Tibial artery (tissue), 4 donors: ENCODE measurements at regions not wholly inside any gene's neighbourhood (a gene's known extent, or its start where the extent isn't known, plus 50 kb on each side); places are given as distances from the start of the nearest gene placed in this dataset.

ENCODE experiments used
- DNase-seq, 2 donors: peaks; one replicate each; pipeline ENCODE4 v3.0.0-alpha.2; 2019
- H3K27ac ChIP-seq, 2 donors: fragments of 200-600 bp; sonication (generic) in 1 of 2; 1 replicate in 1 of 2; 2 replicates in 1 of 2; pipeline ENCODE4 v1.5.1; 2018 to 2019; ENCODE audit warnings: mild to moderate bottlenecking in 1 of 2
- H3K27me3 ChIP-seq, 2 donors: fragments of 200-600 bp; sonication (generic) in 1 of 2; one replicate each; pipeline versions ENCODE4 v1.5.1 to v1.6.0; 2016 to 2019
- H3K36me3 ChIP-seq, 3 donors: fragments of 200-600 bp; sonication (generic) in 2 of 3; one replicate each; pipeline ENCODE4 v1.5.1; 2016 to 2019; ENCODE audit warnings: mild to moderate bottlenecking in 2 of 3
- H3K4me1 ChIP-seq, 4 donors: fragments of 200-600 bp; sonication (generic) in 2 of 4; 1 replicate in 3 of 4; 2 replicates in 1 of 4; pipeline ENCODE4 v1.5.1; 2016 to 2019
- H3K4me3 ChIP-seq, 2 donors: fragments of 200-600 bp; sonication (generic) in 1 of 2; 1 replicate in 1 of 2; 2 replicates in 1 of 2; pipeline ENCODE4 v1.5.1; 2018 to 2019; ENCODE audit warnings: mild to moderate bottlenecking in 2 of 2
- H3K9me3 ChIP-seq, 3 donors: fragments of 200-600 bp; sonication (generic) in 1 of 3; one replicate each; pipeline ENCODE4 v1.5.1; 2016 to 2019
- intact Hi-C: fragments of 100-400 bp; cut with DNase I; formaldehyde crosslinking; loops from one replicate; pipeline ENCODE4 v1.15.0; 2023; ENCODE audit warnings: low total_unique reads
- TF ChIP-seq, protein P1 (sequence below), 2 experiments: fragments of 200-600 bp in 1 of 2; fragments of 450-650 bp in 1 of 2; IDR thresholded peaks; one replicate each; pipeline ENCODE4 v1.5.1; 2017 to 2019; ENCODE audit warnings: antibody characterized with exemption in 2 of 2, mild to moderate bottlenecking in 1 of 2, moderate library complexity in 1 of 2

DNA sequence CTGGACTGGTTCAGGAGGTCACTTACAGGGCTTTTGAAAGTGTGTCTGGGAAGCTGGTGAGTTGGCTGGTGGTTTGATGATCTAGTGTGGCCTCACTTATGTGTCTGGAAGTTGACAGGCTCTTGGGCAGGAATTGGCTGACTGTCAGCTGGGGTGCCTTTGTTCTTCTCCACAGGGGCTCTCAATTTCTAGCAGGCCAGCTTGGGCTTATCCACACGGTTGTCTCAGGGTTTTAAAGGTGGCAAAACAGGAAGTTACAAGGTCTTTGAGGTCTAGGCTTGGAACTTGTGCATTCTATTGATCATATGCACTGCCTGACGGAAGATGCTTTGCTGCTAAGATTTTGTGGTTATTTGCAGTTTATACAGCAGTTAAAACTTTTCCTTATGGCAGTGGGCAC lies 52.0 kb upstream of the CELF4 start:
- no peaks in the 10 kb centered on the region for H3K27me3 ChIP-seq
- DNase-seq = no peak
- intact Hi-C loops = no loop called here
- no peaks in the 10 kb centered on the region for H3K4me1 ChIP-seq
- TF ChIP-seq, protein P1, sequence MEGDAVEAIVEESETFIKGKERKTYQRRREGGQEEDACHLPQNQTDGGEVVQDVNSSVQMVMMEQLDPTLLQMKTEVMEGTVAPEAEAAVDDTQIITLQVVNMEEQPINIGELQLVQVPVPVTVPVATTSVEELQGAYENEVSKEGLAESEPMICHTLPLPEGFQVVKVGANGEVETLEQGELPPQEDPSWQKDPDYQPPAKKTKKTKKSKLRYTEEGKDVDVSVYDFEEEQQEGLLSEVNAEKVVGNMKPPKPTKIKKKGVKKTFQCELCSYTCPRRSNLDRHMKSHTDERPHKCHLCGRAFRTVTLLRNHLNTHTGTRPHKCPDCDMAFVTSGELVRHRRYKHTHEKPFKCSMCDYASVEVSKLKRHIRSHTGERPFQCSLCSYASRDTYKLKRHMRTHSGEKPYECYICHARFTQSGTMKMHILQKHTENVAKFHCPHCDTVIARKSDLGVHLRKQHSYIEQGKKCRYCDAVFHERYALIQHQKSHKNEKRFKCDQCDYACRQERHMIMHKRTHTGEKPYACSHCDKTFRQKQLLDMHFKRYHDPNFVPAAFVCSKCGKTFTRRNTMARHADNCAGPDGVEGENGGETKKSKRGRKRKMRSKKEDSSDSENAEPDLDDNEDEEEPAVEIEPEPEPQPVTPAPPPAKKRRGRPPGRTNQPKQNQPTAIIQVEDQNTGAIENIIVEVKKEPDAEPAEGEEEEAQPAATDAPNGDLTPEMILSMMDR (IDR thresholded peaks at IDR 0.05) = no peak
- H3K36me3 ChIP-seq = no peaks in the 10 kb centered on the region
- no peaks in the 10 kb centered on the region for H3K9me3 ChIP-seq
- H3K27ac ChIP-seq = no peak overlapping the region
- no peak overlapping the region for H3K4me3 ChIP-seq
